C4-2B (cell line): ENCODE measurements at regions not wholly inside any gene's neighbourhood (a gene's known extent, or its start where the extent isn't known, plus 50 kb on each side); places are given as distances from the start of the nearest gene placed in this dataset.

Experiments used
- CTCF ChIP-seq: fragments of 450-650 bp; conservative IDR thresholded peaks from 2 replicates; pipeline ENCODE4 v1.5.1; 2017; ENCODE audit warnings: mild to moderate bottlenecking
- ZFX ChIP-seq: fragments of 450-650 bp; IDR thresholded peaks from 2 replicates; pipeline ENCODE4 v1.6.1; 2017

GRCh38 chr11:71364176-71364671 is 84.0 kb downstream of the DHCR7 start:
- TF ChIP-seq CTCF = no peak
- no peak for TF ChIP-seq ZFX
